CD4-positive, alpha-beta T cell (primary cell): ENCODE measurements at regions not wholly inside any gene's neighbourhood (a gene's known extent, or its start where the extent isn't known, plus 50 kb on each side); places are given as distances from the start of the nearest gene placed in this dataset.
A peak's percentile ranks its signal among the peaks of the same experiment; 100 is the strongest.

ENCODE experiments used
- ATAC-seq: fragments of 200-7000 bp; cut with Tn5 transposase; one replicate; pipeline ENCODE4 v1.10.0; 2022; ENCODE audit warnings: mild to moderate bottlenecking; ENCODE audit not compliant: poor library complexity
- CTCF ChIA-PET: fragments of 350-600 bp; sonication (Branson Sonifier 250); formaldehyde crosslinking; loops from one replicate; lab custom pipeline; 2021; ENCODE audit warnings: antibody characterized with exemption, inconsistent platforms; lab: Charles Lee
- POLR2A ChIA-PET: fragments of 350-600 bp; sonication (Branson Sonifier 250); formaldehyde crosslinking; loops from one replicate; lab custom pipeline; 2021; ENCODE audit warnings: antibody characterized with exemption, inconsistent platforms; lab: Charles Lee
- DNase-seq, 14 experiments: peaks; one replicate each; pipeline ENCODE4 v3.0.0-alpha.2; 2013 to 2020; ENCODE audit warnings: mixed read lengths in 2 of 14
- H3K27ac ChIP-seq, 2 donors: one replicate each; pipeline versions ENCODE4 v1.5.1 to v1.7.0; 2013; ENCODE audit warnings: low read length in 2 of 2, low read depth in 1 of 2, mild to moderate bottlenecking in 1 of 2
- H3K27me3 ChIP-seq, 2 experiments: 1 replicate in 1 of 2; 2 replicates in 1 of 2; pipeline versions ENCODE4 v1.6.1 to v1.7.0; 2013; ENCODE audit warnings: low read length in 2 of 2, control low read depth in 1 of 2, mild to moderate bottlenecking in 1 of 2, moderate library complexity in 1 of 2; ENCODE audit not compliant: insufficient read depth in 2 of 2, control insufficient read depth in 1 of 2
- H3K36me3 ChIP-seq: one replicate; pipeline ENCODE4 v1.6.1; 2013; ENCODE audit warnings: low read length, control low read depth; ENCODE audit not compliant: insufficient read depth
- H3K4me1 ChIP-seq: one replicate; pipeline ENCODE4 v1.6.1; 2013; ENCODE audit warnings: low read length, control low read depth; ENCODE audit not compliant: insufficient read depth
- H3K4me3 ChIP-seq: one replicate; pipeline ENCODE4 v1.5.1; 2013; ENCODE audit warnings: mild to moderate bottlenecking, low read length, moderate library complexity
- H3K9me3 ChIP-seq, 2 experiments: 1 replicate in 1 of 2; 2 replicates in 1 of 2; pipeline versions ENCODE4 v1.6.1 to v1.7.0; 2013; ENCODE audit warnings: low read length in 2 of 2, mild to moderate bottlenecking in 2 of 2, control low read depth in 1 of 2, moderate library complexity in 1 of 2; ENCODE audit not compliant: control insufficient read depth in 1 of 2, insufficient read depth in 1 of 2
- H3K27ac Mint-ChIP-seq: one replicate; pipeline ENCODE4 v1.8.0; 2020; ENCODE audit warnings: mixed read lengths
- H3K27me3 Mint-ChIP-seq: one replicate; pipeline ENCODE4 v1.8.0; 2021; ENCODE audit warnings: mixed read lengths
- H3K36me3 Mint-ChIP-seq: one replicate; pipeline ENCODE4 v1.8.0; 2021; ENCODE audit warnings: low read depth, mixed read lengths
- H3K4me1 Mint-ChIP-seq: one replicate; pipeline ENCODE4 v1.8.0; 2021; ENCODE audit warnings: low read depth, mixed read lengths
- H3K4me3 Mint-ChIP-seq: one replicate; pipeline ENCODE4 v1.8.0; 2020; ENCODE audit warnings: mild to moderate bottlenecking, mixed read lengths
- H3K9me3 Mint-ChIP-seq: one replicate; pipeline ENCODE4 v1.8.0; 2020; ENCODE audit warnings: mixed read lengths
- intact Hi-C, 2 experiments: fragments of 100-400 bp; cut with DNase I in 1 of 2; cut with micrococcal nuclease in 1 of 2; formaldehyde crosslinking; loops; one replicate each; pipeline versions ENCODE4 v1.15.1 to v1.9.0; 2023 to 2025; cut with DNase I, micrococcal nuclease
- TF ChIP-seq, protein P1 (sequence below): fragments of 200-600 bp; IDR thresholded peaks from one replicate; pipeline ENCODE4 v1.8.0; 2022; ENCODE audit warnings: antibody characterized with exemption, mild to moderate bottlenecking

DNA sequence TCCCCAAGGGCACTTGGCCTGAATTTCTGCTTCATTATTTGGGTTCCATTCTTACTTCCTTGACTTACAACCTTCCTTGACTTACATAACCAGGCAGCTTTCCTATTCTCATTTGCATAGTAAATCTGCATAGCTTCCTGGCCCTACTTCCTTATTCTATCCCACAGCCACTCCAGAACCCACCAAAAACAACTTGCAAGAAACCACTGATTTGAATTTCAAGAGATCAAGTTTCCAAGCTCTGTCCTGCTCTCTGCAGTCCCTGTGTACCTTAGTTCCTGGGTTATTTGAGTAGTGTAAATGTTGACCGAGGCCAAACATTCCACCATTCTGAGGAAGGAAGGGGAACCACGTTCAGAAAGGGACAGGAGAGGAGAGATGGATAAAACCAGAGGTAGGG is 603.3 kb downstream of the PTPRC start:
- POLR2A ChIA-PET: interaction anchor here (0.7 kb wide), 1 partner anchor 327 kb away, joined by 3 read pairs; no protein-coding TSS in a partner anchor
- TF ChIP-seq, protein P1, sequence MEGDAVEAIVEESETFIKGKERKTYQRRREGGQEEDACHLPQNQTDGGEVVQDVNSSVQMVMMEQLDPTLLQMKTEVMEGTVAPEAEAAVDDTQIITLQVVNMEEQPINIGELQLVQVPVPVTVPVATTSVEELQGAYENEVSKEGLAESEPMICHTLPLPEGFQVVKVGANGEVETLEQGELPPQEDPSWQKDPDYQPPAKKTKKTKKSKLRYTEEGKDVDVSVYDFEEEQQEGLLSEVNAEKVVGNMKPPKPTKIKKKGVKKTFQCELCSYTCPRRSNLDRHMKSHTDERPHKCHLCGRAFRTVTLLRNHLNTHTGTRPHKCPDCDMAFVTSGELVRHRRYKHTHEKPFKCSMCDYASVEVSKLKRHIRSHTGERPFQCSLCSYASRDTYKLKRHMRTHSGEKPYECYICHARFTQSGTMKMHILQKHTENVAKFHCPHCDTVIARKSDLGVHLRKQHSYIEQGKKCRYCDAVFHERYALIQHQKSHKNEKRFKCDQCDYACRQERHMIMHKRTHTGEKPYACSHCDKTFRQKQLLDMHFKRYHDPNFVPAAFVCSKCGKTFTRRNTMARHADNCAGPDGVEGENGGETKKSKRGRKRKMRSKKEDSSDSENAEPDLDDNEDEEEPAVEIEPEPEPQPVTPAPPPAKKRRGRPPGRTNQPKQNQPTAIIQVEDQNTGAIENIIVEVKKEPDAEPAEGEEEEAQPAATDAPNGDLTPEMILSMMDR: no peak
- no peaks in the 10 kb centered on the region for H3K27me3 Mint-ChIP-seq

DNA sequence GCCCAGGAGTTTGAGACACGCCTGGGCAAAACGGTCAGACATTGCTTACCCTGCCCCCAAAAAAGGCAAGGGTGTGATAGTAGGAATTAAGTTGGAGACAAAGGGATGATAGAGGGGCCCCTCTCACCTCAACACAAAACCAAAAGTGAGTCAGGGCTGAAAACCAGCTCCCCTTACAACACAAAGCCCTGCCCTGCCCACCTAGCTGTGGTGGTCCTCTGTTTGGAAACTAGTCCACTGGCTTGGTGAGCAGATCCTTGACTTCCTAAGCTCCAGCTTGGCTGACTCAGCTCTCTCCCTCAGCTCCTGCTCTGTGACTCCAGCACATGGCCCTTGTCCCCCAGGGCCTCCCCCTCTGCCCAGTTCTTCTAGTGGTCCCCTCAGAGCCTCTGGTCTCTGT is 603.8 kb downstream of the PTPRC start:
- Mint-ChIP-seq H3K9me3 (no peaks in the 10 kb centered on the region), H3K27me3 (no peaks in the 10 kb centered on the region), H3K4me1 (no peaks in the 10 kb centered on the region), H3K4me3 (no peak overlapping the region), H3K27ac (no peak overlapping the region), H3K36me3 (no peaks in the 10 kb centered on the region)
- ATAC-seq: no peak
- H3K9me3 ChIP-seq: no peaks in the 10 kb centered on the region
- H3K27ac ChIP-seq: no peak overlapping the region
- no peak for DNase-seq
- intact Hi-C loops: loop anchor here (2.0 to 10.0 kb wide), 4 partner anchors 358 to 485 kb away; no protein-coding TSS in a partner anchor
- CTCF ChIA-PET: interaction anchor here (0.6 to 1.4 kb wide), 2 partner anchors 129 to 1245 kb away, joined by 3 to 4 read pairs; no protein-coding TSS in a partner anchor
- TF ChIP-seq, protein P1: no peak
- POLR2A ChIA-PET: no interaction called here
- H3K27me3 ChIP-seq: no peaks in the 10 kb centered on the region
- no peaks in the 10 kb centered on the region for H3K36me3 ChIP-seq
- peaks cover 4% of the 10 kb centered on the region for H3K4me1 ChIP-seq
- H3K4me3 ChIP-seq: no peak overlapping the region

More for the DNA sequence above, 603.3 kb downstream of the PTPRC start:
- Mint-ChIP-seq H3K4me1 (no peaks in the 10 kb centered on the region), H3K27ac (no peak overlapping the region), H3K36me3 (no peaks in the 10 kb centered on the region), H3K9me3 (no peaks in the 10 kb centered on the region), H3K4me3 (no peak overlapping the region)
- peaks cover 4% of the 10 kb centered on the region for H3K4me1 ChIP-seq
- H3K27me3 ChIP-seq: no peaks in the 10 kb centered on the region
- H3K36me3 ChIP-seq: no peaks in the 10 kb centered on the region
- H3K4me3 ChIP-seq: no peak overlapping the region
- CTCF ChIA-PET: no interaction called here
- H3K27ac ChIP-seq: no peak overlapping the region
- no peak for ATAC-seq
- no peaks in the 10 kb centered on the region for H3K9me3 ChIP-seq
- intact Hi-C loops: loop anchor here (2.0 to 10.0 kb wide), 4 partner anchors 357 to 485 kb away; no protein-coding TSS in a partner anchor
- DNase-seq: no peak

DNA sequence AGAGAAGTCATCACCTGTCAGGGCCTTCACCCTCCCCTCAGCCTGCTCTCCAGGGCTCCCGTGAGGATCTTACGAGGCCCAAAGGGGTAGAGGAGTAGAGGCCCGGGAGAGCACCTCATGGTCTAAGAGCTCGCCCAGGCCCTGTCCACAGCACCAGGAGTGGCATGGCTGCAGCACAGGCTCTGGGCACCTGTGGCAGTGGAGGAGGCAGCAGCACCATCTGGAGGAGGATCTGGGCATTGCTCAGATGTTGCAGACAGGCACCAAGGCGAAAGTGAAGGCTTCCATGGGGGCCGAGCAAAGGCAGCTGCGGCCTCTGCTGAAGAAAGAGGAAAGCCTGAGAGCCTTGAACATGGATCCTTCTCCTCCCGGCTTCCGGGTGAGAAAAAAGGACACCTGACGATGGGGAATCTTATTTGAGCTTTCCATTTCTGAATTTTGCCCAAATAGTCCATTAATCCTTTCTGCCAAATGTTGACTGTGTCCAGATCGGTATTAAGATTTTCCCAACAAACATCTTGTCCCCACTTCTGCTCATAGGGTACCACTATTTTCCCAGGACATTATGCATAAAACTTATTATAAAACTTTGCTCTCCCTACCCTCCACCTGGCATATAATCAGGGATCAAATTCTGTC is 604.7 kb downstream of the PTPRC start:
- no peak overlapping the region for H3K4me3 Mint-ChIP-seq
- DNase-seq (peak; percentile 37 to 79 (median 53)), ATAC-seq (peak; percentile 95)
- ChIA-PET CTCF (interaction anchor here (0.6 to 1.4 kb wide), 3 partner anchors 10 to 130 kb away, joined by 3 read pairs; no protein-coding TSS in a partner anchor), POLR2A (no interaction called here)
- H3K27me3 Mint-ChIP-seq: no peaks in the 10 kb centered on the region
- no peak overlapping the region for H3K27ac Mint-ChIP-seq
- H3K27me3 ChIP-seq: no peaks in the 10 kb centered on the region
- no peaks in the 10 kb centered on the region for H3K36me3 ChIP-seq
- H3K9me3 ChIP-seq: no peaks in the 10 kb centered on the region
- no peaks in the 10 kb centered on the region for H3K4me1 Mint-ChIP-seq
- no peak overlapping the region for H3K27ac ChIP-seq
- no peak overlapping the region for H3K4me3 ChIP-seq
- peaks cover 4% of the 10 kb centered on the region for H3K4me1 ChIP-seq
- intact Hi-C loops: loop anchor here (1.0 to 10.0 kb wide), 5 partner anchors 130 to 486 kb away; no protein-coding TSS in a partner anchor
- H3K36me3 Mint-ChIP-seq: no peaks in the 10 kb centered on the region
- H3K9me3 Mint-ChIP-seq: no peaks in the 10 kb centered on the region
- TF ChIP-seq, protein P1: peak; percentile 63
